ENCODE measurements at regions not wholly inside any gene's neighbourhood (a gene's known extent, or its start where the extent isn't known, plus 50 kb on each side); places are given as distances from the start of the nearest gene placed in this dataset.

DNA sequence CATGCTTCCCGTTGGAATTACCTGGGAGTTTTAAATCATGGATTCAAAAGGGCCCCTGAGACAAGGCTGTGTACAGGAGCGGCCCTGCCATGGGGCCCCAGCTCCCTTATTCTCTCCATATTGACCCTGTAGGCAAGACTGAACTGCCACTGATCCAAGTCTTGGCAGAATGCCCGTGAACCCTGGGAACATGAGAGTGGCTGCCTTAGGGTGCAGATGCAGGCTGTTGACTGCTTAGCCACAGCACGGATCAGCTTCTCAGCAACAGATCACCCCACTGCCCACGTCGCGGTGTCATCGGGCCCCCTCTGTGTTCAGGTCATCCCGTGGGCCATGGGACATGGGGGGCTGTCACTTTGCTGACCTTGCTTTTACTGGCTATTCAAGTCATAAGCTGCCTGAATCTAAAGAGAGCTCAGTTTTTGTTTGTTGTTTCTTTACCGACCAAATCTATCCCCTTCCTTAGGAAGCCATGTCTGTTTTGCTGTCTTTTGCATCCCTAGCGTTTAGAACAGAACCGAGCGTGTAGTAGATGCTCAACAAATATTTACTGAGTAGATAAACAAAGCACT lies 83.4 kb downstream of the MATN1 start:
- POLR2A ChIA-PET = no interaction called here
- H3K27ac Mint-ChIP-seq (ENCODE audit: unreplicated experiment) = no peak overlapping the region
- intact Hi-C loops (cut with micrococcal nuclease; ENCODE audit: unreplicated experiment) = no loop called here
- Histone ChIP-seq H3K36me3 (ENCODE audit: control insufficient read depth, insufficient read depth, low read length) (no peaks in the 10 kb centered on the region), H3K4me3 (ENCODE audit: low read depth, low read length) (no peak overlapping the region), H3K9me3 (no peaks in the 10 kb centered on the region), H3K27me3 (replicated peaks; ENCODE audit: control insufficient read depth, insufficient read depth, low read length) (no peaks in the 10 kb centered on the region), H3K4me1 (no peaks in the 10 kb centered on the region)
- DNase-seq = no peak
- H3K27me3 Mint-ChIP-seq (ENCODE audit: insufficient read depth, unreplicated experiment) = peaks cover 3% of the 10 kb centered on the region
- no peak for TF ChIP-seq CTCF (IDR thresholded peaks at IDR 0.05; ENCODE audit: insufficient read depth in 1 of 2, low read depth in 1 of 2, low read length in 1 of 2, severe bottlenecking in 1 of 2, unreplicated experiment in 1 of 2)
- BruUV-seq (replicated peaks) = no TSS peak
- H3K9me3 Mint-ChIP-seq (ENCODE audit: unreplicated experiment) = no peaks in the 10 kb centered on the region
- H3K36me3 Mint-ChIP-seq (ENCODE audit: insufficient read depth, unreplicated experiment) = no peaks in the 10 kb centered on the region
- H3K4me1 Mint-ChIP-seq (ENCODE audit: low read depth, unreplicated experiment) = no peaks in the 10 kb centered on the region
- CTCF ChIA-PET = no interaction called here
- no peak overlapping the region for H3K4me3 Mint-ChIP-seq (ENCODE audit: unreplicated experiment)

DNA sequence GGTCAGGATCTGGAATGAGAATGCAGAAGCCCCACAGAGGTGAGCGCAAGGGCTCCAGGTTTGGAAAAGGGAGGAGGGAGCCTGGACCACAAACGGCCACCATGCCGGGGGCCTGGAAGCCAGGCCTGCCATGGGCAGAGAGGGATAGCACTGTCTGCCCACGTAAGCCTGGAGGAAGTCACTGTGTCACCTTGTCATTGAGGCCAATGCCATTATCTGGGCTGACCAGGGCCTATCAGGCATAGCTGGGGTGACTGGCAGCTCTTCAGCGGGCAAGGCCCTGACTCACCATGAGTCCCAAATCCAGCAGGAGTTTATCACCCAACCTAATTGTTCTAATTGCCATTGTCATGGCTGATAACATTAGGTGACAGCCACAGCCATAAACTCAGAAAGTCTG lies 84.6 kb downstream of the MATN1 start:
- no TSS peak for BruUV-seq (replicated peaks)
- intact Hi-C loops (cut with micrococcal nuclease; ENCODE audit: unreplicated experiment) = no loop called here
- Histone ChIP-seq H3K9me3 (no peaks in the 10 kb centered on the region), H3K27me3 (replicated peaks; ENCODE audit: control insufficient read depth, insufficient read depth, low read length) (no peaks in the 10 kb centered on the region), H3K4me3 (ENCODE audit: low read depth, low read length) (no peak overlapping the region), H3K4me1 (no peaks in the 10 kb centered on the region), H3K36me3 (ENCODE audit: control insufficient read depth, insufficient read depth, low read length) (no peaks in the 10 kb centered on the region)
- no peak for TF ChIP-seq CTCF (IDR thresholded peaks at IDR 0.05; ENCODE audit: insufficient read depth in 1 of 2, low read depth in 1 of 2, low read length in 1 of 2, severe bottlenecking in 1 of 2, unreplicated experiment in 1 of 2)
- POLR2A ChIA-PET = no interaction called here
- H3K36me3 Mint-ChIP-seq (ENCODE audit: insufficient read depth, unreplicated experiment) = no peaks in the 10 kb centered on the region
- no peak overlapping the region for H3K4me3 Mint-ChIP-seq (ENCODE audit: unreplicated experiment)
- H3K4me1 Mint-ChIP-seq (ENCODE audit: low read depth, unreplicated experiment) = no peaks in the 10 kb centered on the region
- CTCF ChIA-PET = no interaction called here
- no peak for DNase-seq
- no peaks in the 10 kb centered on the region for H3K9me3 Mint-ChIP-seq (ENCODE audit: unreplicated experiment)
- H3K27me3 Mint-ChIP-seq (ENCODE audit: insufficient read depth, unreplicated experiment) = peaks cover 3% of the 10 kb centered on the region
- no peak overlapping the region for H3K27ac Mint-ChIP-seq (ENCODE audit: unreplicated experiment)

- POLR2A ChIA-PET = no interaction called here
- no TSS peak for BruUV-seq (replicated peaks)
- H3K27me3 ChIP-seq (replicated peaks; ENCODE audit: control insufficient read depth, insufficient read depth, low read length) = no peaks in the 10 kb centered on the region
Measured at GRCh38 chr1:30638086-30638485, 85.3 kb downstream of the MATN1 start.

More at GRCh38 chr1:30638086-30638485, 85.3 kb downstream of the MATN1 start:
- Histone ChIP-seq H3K36me3 (ENCODE audit: control insufficient read depth, insufficient read depth, low read length) (no peaks in the 10 kb centered on the region), H3K4me3 (ENCODE audit: low read depth, low read length) (no peak overlapping the region), H3K4me1 (no peaks in the 10 kb centered on the region), H3K9me3 (no peaks in the 10 kb centered on the region)
- Mint-ChIP-seq H3K36me3 (ENCODE audit: insufficient read depth, unreplicated experiment) (no peaks in the 10 kb centered on the region), H3K9me3 (ENCODE audit: unreplicated experiment) (no peaks in the 10 kb centered on the region), H3K27me3 (ENCODE audit: insufficient read depth, unreplicated experiment) (peaks cover 3% of the 10 kb centered on the region), H3K4me1 (ENCODE audit: low read depth, unreplicated experiment) (no peaks in the 10 kb centered on the region), H3K27ac (ENCODE audit: unreplicated experiment) (no peak overlapping the region), H3K4me3 (ENCODE audit: unreplicated experiment) (no peak overlapping the region)
- intact Hi-C loops (cut with micrococcal nuclease; ENCODE audit: unreplicated experiment) = no loop called here
- TF ChIP-seq CTCF (IDR thresholded peaks at IDR 0.05; ENCODE audit: insufficient read depth in 1 of 2, low read depth in 1 of 2, low read length in 1 of 2, severe bottlenecking in 1 of 2, unreplicated experiment in 1 of 2) = no peak
- CTCF ChIA-PET = no interaction called here
- DNase-seq = no peak
